Caco-2 (cell line): ENCODE measurements at regions not wholly inside any gene's neighbourhood (a gene's known extent, or its start where the extent isn't known, plus 50 kb on each side); places are given as distances from the start of the nearest gene placed in this dataset.
A peak's percentile ranks its signal among the peaks of the same experiment; 100 is the strongest.

Experiments used
- BruUV-seq: library from RNA; stranded (reverse); fragments of 400-500 nt; replicated peaks from 2 replicates; lab custom pipeline; 2021; lab: Mats Ljungman, UMichigan
- CTCF ChIA-PET: fragments of 300-600 bp; sonication (Branson Sonifier 250); formaldehyde crosslinking; loops from one replicate; lab custom pipeline; 2022; ENCODE audit warnings: antibody characterized with exemption; lab: Charles Lee
- POLR2A ChIA-PET: fragments of 300-600 bp; sonication (Branson Sonifier 250); formaldehyde crosslinking; loops from one replicate; lab custom pipeline; 2022; ENCODE audit warnings: antibody characterized with exemption; lab: Charles Lee
- DNase-seq, 2 experiments: peaks; one replicate each; pipeline versions ENCODE4 v3.0.0 to v3.0.0-alpha.2; 2020 to 2022
- H3K27me3 ChIP-seq: replicated peaks from 2 replicates; pipeline ENCODE4 v1.6.0; 2011; ENCODE audit warnings: low read length; ENCODE audit not compliant: control insufficient read depth, insufficient read depth
- H3K36me3 ChIP-seq: 2 replicates; pipeline ENCODE4 v1.5.1; 2011; ENCODE audit warnings: low read length; ENCODE audit not compliant: control insufficient read depth, insufficient read depth
- H3K4me1 ChIP-seq: fragments of 250-450 bp; sonication (Bioruptor Pico); 2 replicates; pipeline ENCODE4 v1.5.1; 2020; ENCODE audit warnings: mild to moderate bottlenecking
- H3K4me3 ChIP-seq: 2 replicates; pipeline ENCODE4 v1.5.1; 2011; ENCODE audit warnings: low read depth, mild to moderate bottlenecking, control low read depth, low read length
- H3K9me3 ChIP-seq: fragments of 250-450 bp; sonication (Bioruptor Pico); 2 replicates; pipeline ENCODE4 v1.5.1; 2020; ENCODE audit warnings: mild to moderate bottlenecking, moderate library complexity
- H3K27ac Mint-ChIP-seq: one replicate; pipeline ENCODE4 v1.8.0; 2022; ENCODE audit warnings: mixed read lengths; ENCODE audit not compliant: unreplicated experiment
- H3K27me3 Mint-ChIP-seq: one replicate; pipeline ENCODE4 v1.8.0; 2022; ENCODE audit warnings: mixed read lengths; ENCODE audit not compliant: insufficient read depth, unreplicated experiment
- H3K36me3 Mint-ChIP-seq: one replicate; pipeline ENCODE4 v1.8.0; 2022; ENCODE audit warnings: mild to moderate bottlenecking, mixed read lengths; ENCODE audit not compliant: insufficient read depth, unreplicated experiment
- H3K4me1 Mint-ChIP-seq: one replicate; pipeline ENCODE4 v1.8.0; 2022; ENCODE audit warnings: low read depth, mixed read lengths; ENCODE audit not compliant: unreplicated experiment
- H3K4me3 Mint-ChIP-seq: one replicate; pipeline ENCODE4 v1.8.0; 2022; ENCODE audit warnings: mild to moderate bottlenecking, moderate library complexity, mixed read lengths; ENCODE audit not compliant: unreplicated experiment
- H3K9me3 Mint-ChIP-seq: one replicate; pipeline ENCODE4 v1.8.0; 2022; ENCODE audit warnings: mixed read lengths; ENCODE audit not compliant: unreplicated experiment
- CTCF ChIP-seq, 2 experiments: fragments of 200-600 bp in 1 of 2; IDR thresholded peaks; 1 replicate in 1 of 2; 2 replicates in 1 of 2; pipeline versions ENCODE4 v1.5.1 to v1.8.0; 2011 to 2022; ENCODE audit warnings: antibody characterized with exemption in 1 of 2, control low read depth in 1 of 2, inconsistent platforms in 1 of 2, low read depth in 1 of 2, low read length in 1 of 2, mild to moderate bottlenecking in 1 of 2, moderate library complexity in 1 of 2; ENCODE audit not compliant: insufficient read depth in 1 of 2, severe bottlenecking in 1 of 2, unreplicated experiment in 1 of 2
- intact Hi-C: fragments of 100-400 bp; cut with micrococcal nuclease; formaldehyde crosslinking; loops from one replicate; pipeline ENCODE4 v1.10.0; 2022; ENCODE audit not compliant: unreplicated experiment

DNA sequence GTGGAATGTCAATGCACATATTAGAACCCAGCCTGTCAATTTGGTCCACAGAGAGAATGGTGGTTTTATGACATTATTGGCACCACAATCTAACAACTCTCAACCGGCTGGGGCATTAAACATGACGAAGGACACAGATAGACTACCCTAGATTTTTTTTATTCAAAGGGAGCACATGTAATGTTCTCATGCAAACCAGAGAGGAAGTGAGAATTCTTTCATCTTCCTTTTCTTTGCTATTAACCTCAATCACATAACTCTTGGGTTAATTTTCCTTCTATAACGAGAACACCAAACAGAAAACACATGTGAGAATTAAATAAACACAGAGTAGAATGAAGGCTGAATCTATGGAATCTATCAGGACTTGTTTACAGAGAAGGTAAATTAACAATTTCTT lies 94.9 kb upstream of the TNC start:
- ChIA-PET POLR2A (no interaction called here), CTCF (no interaction called here)
- no peaks in the 10 kb centered on the region for H3K9me3 ChIP-seq
- no peaks in the 10 kb centered on the region for H3K27me3 ChIP-seq
- H3K4me1 ChIP-seq: no peaks in the 10 kb centered on the region
- intact Hi-C loops: no loop called here
- TF ChIP-seq CTCF (IDR thresholded peaks at IDR 0.05; ENCODE audit: insufficient read depth in 1 of 2, low read depth in 1 of 2, low read length in 1 of 2, severe bottlenecking in 1 of 2, unreplicated experiment in 1 of 2): no peak
- no peak overlapping the region for H3K4me3 ChIP-seq
- no peaks in the 10 kb centered on the region for H3K36me3 ChIP-seq
- Mint-ChIP-seq H3K27me3 (no peaks in the 10 kb centered on the region), H3K36me3 (no peaks in the 10 kb centered on the region), H3K4me1 (peaks cover 12% of the 10 kb centered on the region), H3K9me3 (no peaks in the 10 kb centered on the region), H3K27ac (no peak overlapping the region), H3K4me3 (no peak overlapping the region)
- no peak for DNase-seq
- BruUV-seq: no TSS peak

DNA sequence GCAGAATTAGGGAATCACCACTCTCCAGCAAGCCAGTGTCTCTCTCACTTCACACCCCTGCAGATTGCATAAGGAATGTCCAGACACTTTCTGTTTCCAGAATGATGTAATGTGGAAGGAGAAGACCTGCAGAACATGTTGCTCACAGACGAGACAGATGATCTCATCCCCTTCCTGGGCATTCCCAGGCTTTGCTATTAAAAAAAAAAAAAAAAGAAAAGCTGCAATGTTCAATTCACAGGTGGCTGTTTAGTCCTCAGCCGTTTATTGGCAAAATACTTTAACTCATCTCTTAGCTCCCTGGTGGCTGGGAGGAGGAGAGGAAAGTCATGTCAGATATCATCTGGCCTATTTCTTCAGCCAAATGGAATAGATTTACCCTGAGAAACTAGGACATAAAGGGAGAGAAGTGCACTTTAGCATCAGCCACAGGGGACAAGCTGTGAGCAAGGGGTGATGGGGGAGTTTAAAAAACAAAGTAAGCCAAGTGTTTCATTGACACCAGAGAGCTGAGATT lies 95.9 kb upstream of the TNC start:
- ChIA-PET CTCF (no interaction called here), POLR2A (interaction anchor here (0.6 kb wide), 1 partner anchor 1473 kb away, joined by 3 read pairs; the partner anchor contains the start of gene TRIM32)
- no peaks in the 10 kb centered on the region for H3K36me3 Mint-ChIP-seq
- Histone ChIP-seq H3K4me3 (no peak overlapping the region), H3K27me3 (no peaks in the 10 kb centered on the region), H3K36me3 (no peaks in the 10 kb centered on the region), H3K9me3 (no peaks in the 10 kb centered on the region), H3K4me1 (no peaks in the 10 kb centered on the region)
- intact Hi-C loops: no loop called here
- no peaks in the 10 kb centered on the region for H3K27me3 Mint-ChIP-seq
- DNase-seq: peak in 1 of 2 experiments; percentile 29
- TF ChIP-seq CTCF (IDR thresholded peaks at IDR 0.05; ENCODE audit: insufficient read depth in 1 of 2, low read depth in 1 of 2, low read length in 1 of 2, severe bottlenecking in 1 of 2, unreplicated experiment in 1 of 2): no peak
- H3K4me3 Mint-ChIP-seq: no peak overlapping the region
- no peaks in the 10 kb centered on the region for H3K9me3 Mint-ChIP-seq
- peak overlapping the region; percentile 48 for H3K27ac Mint-ChIP-seq
- BruUV-seq: no TSS peak
- H3K4me1 Mint-ChIP-seq: peaks cover 12% of the 10 kb centered on the region

GRCh38 chr9:115216873-115217272 lies 98.9 kb upstream of the TNC start:
- intact Hi-C loops: no loop called here

More at GRCh38 chr9:115216873-115217272, 98.9 kb upstream of the TNC start:
- Mint-ChIP-seq H3K27ac (no peak overlapping the region), H3K9me3 (no peaks in the 10 kb centered on the region), H3K36me3 (no peaks in the 10 kb centered on the region), H3K27me3 (no peaks in the 10 kb centered on the region), H3K4me3 (no peak overlapping the region), H3K4me1 (peaks cover 12% of the 10 kb centered on the region)
- Histone ChIP-seq H3K27me3 (no peaks in the 10 kb centered on the region), H3K9me3 (no peaks in the 10 kb centered on the region), H3K36me3 (no peaks in the 10 kb centered on the region), H3K4me1 (no peaks in the 10 kb centered on the region), H3K4me3 (no peak overlapping the region)
- ChIA-PET POLR2A (no interaction called here), CTCF (no interaction called here)
- no TSS peak for BruUV-seq
- DNase-seq: no peak
- no peak for TF ChIP-seq CTCF (IDR thresholded peaks at IDR 0.05; ENCODE audit: insufficient read depth in 1 of 2, low read depth in 1 of 2, low read length in 1 of 2, severe bottlenecking in 1 of 2, unreplicated experiment in 1 of 2)
